Epidermal melanocyte (primary cell): ENCODE measurements at regions not wholly inside any gene's neighbourhood (a gene's known extent, or its start where the extent isn't known, plus 50 kb on each side); places are given as distances from the start of the nearest gene placed in this dataset.
"Not testable (repeated sequence)": the region's sequence is repeated elsewhere in the genome, so short reads cannot be mapped to it uniquely, and the experiment has no call there.

Experiments used
- DNase-seq: peaks from one replicate; pipeline ENCODE4 v3.0.0; 2011; ENCODE audit warnings: low spot score; ENCODE audit not compliant: insufficient read length

- DNase-seq = no peak
These were observed 386.1 kb downstream of the SEC23A start for GRCh38 chr14:38716926-38717325.

- DNase-seq = no peak
These were observed 392.2 kb downstream of the SEC23A start for GRCh38 chr14:38710881-38711280.

DNA sequence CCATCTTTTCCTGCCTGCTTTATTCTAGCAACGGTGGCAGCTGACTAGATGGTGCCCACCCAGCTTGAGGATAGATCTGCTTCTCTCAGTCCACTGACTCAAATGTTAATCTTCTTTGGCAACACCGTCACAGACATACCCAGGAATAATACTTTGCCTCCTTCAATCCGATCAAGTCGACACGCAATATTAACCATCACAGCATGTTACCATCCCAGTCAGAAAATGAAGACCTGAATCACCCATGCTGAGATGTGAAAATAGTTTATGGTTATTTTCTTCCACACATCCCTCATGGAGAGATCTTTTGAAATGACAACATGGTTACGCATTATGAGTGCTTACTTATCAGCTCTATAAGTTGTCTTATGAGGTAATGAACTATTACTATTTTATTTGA lies 392.8 kb downstream of the SEC23A start:
- DNase-seq = no peak

- DNase-seq = no peak
These were observed 397.8 kb downstream of the SEC23A start for GRCh38 chr14:38705220-38705619.

DNA sequence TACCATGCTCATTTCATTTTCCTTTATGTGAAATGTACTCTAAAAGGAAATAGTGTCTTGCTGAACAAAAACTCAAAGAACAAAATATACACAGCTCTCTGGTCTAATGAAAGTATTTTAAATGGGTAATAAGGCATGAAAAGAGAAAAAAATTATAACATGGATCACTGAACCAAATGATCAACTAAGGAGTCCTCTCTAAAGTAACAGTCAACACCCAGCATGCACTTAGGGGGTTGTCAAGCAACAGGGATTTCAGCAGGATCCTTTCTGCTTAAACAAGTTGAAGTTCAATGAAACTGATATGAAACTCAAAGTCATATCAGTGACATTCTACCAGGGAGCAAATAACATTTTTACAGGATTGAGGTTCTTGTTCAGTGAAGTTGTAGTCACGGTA lies 398.8 kb downstream of the SEC23A start:
- DNase-seq = no peak

DNA sequence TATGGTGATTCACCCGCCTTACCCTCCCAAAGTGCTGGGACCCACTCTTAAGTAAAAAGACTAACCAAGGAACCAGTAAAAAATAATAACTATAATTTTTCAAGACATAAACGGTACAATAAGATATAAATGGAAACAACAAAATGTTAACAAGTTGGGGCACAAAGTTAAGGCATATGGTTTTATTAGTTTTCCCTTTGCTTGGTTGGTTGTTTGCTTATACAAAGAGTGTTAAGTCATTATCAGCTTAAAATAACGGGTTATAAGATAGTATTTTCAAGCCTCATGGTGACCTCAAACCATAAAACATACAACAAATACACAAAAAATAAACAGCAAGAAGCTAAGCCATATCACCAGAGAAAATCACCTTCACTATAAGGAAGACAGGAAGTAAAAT lies 406.1 kb downstream of the SEC23A start:
- no peak for DNase-seq

- DNase-seq = no peak
These were observed 409.6 kb downstream of the SEC23A start for GRCh38 chr14:38693423-38693822.

DNA sequence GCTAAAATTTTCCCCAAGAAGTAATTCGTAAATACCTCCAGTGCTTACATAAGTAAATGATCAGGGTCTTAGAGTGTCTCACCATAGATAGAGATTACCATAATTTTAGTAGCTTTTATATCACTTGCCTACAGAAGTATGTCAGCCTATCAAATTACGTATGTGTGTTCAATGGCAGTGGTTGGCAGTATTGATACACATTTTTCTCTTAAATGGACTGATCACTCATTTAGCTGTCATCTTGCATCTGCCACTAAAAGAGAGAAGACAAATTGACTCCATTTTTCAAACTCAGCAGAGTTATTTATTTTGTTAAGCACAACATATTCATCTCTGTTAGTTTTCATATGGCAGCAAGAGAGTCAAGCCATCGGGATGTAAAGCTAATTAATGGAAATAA lies 413.1 kb upstream of the CLEC14A start:
- no peak for DNase-seq

GRCh38 chr14:38663382-38663781 lies 407.5 kb upstream of the CLEC14A start:
- DNase-seq = no peak

- no peak for DNase-seq
These were observed 406.9 kb upstream of the CLEC14A start for GRCh38 chr14:38662781-38663180.

GRCh38 chr14:38646391-38646790 lies 390.5 kb upstream of the CLEC14A start:
- DNase-seq = no peak

DNA sequence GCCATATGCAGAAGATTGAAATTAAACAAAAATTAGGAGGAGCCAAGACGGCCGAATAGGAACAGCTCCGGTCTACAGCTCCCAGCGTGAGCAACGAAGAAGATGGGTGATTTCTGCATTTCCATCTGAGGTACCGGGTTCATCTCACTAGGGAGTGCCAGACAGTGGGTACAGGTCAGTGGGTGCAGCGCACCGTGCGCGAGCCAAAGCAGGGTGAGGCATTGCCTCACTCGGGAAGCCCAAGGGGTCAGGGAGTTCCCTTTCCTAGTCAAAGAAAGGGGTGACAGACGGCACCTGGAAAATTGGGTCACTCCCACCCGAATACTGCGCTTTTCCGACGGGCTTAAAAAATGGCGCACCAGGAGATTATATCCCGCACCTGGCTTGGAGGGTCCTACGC lies 379.0 kb upstream of the CLEC14A start:
- DNase-seq = not testable (repeated sequence)

DNA sequence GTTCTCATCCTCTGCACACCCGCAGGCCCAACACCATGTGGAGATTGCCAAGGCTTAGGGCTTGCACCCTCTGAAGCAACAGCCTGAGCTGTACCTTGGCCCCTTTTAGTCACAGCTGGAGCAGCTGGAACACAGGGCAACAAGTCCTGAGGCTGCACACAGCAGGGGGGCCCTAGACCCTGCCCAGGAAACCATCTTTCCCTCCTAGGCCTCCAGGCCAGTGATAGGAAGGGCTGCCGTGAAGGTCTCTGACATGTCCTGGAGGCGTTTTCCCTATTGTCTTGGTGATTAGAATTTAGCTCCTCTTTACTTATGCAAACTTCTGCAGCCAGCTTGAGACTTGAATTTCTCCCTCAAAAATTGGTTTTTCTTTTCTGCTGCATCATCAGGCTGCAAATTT lies 373.5 kb upstream of the CLEC14A start:
- DNase-seq = no peak

GRCh38 chr14:38627163-38627562 lies 371.3 kb upstream of the CLEC14A start:
- no peak for DNase-seq

DNA sequence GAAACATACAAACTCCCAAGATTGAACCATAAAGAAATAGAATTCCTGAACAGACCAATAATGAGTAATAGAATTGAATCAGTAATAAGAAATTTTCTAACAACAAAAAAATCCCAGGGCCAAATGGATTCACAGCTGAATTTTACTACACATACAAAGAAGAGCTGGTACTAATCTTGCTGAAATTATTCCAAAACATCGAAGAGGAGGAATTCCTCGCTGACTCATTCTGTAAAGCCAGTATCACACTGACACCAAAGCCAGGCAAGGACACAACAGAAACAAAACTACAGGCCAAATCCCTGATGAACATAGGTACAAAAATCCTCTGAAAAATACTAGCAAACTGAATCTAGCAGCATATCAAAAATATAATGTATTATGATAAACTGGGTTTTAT lies 367.8 kb upstream of the CLEC14A start:
- DNase-seq = no peak

DNA sequence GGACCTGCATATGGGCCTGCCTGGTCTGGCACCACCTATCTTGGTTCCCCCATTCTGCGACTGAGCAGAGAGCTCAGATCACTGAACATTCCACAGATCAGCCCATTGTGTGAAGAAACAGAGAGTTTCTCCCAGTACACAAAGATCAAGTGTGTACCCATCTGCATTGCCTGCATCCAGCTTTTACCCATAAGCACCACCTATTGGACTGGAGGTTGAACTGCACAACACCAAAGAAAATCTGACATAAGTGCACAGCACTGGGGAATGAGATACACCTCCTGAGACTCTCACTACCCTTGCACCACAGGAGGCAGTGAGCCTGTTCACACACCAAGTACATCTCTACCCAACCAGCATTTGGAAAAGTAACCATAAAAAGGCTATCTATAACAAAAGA lies 362.6 kb upstream of the CLEC14A start:
- no peak for DNase-seq

DNA sequence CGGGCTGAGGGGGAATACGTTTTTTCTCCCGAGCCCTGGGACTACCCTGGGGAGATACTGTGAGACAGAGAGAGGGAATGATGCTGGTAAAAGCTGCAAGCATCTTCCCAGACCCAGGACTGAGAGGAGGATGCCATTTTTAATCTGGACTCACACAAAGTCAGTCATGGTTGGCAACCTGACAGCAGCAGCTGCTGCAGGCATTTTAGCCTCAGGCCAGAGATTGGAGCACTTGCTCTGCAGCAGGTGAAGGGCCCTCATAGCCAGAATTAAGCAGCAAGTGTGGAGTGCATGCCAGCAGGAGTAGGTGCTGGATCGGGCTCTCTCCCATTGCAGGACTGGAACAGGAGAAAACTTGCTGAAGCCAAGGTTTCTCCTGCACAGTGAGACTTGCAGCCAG lies 361.1 kb upstream of the CLEC14A start:
- no peak for DNase-seq

- no peak for DNase-seq
These were observed 356.0 kb upstream of the CLEC14A start for GRCh38 chr14:38611928-38612327.

DNA sequence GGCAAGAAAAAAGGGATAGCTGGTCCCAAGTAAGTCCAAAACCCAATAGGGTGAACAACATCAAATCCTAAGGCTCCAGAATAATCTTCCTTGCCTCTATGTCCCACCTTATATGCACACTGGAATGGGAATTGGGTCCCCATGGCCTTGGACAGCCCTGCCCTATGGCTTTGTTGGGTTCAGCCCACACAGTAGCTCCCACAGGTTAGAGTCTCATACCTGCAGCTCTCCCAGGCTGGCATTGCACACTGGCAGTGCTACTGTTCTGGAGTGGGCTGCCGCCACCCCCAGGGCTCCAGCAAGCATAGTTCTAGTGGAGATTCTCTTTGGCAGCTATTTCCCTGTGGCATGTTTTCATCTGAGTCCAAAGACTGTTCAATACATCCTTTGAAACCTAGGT lies 352.4 kb upstream of the CLEC14A start:
- DNase-seq = no peak

GRCh38 chr14:38605193-38606114 lies 349.6 kb upstream of the CLEC14A start:
- no peak for DNase-seq

- not testable (repeated sequence) for DNase-seq
These were observed 344.7 kb upstream of the CLEC14A start for GRCh38 chr14:38600572-38600971.

GRCh38 chr14:38593476-38593875 lies 337.6 kb upstream of the CLEC14A start:
- no peak for DNase-seq

- DNase-seq = no peak
These were observed 337.0 kb upstream of the CLEC14A start for GRCh38 chr14:38592764-38593442.
